Mesenchymal stem cell (in vitro differentiated cells and primary cell): ENCODE measurements at regions not wholly inside any gene's neighbourhood (a gene's known extent, or its start where the extent isn't known, plus 50 kb on each side); places are given as distances from the start of the nearest gene placed in this dataset.

Experiments used
- DNase-seq: peaks from one replicate; pipeline ENCODE4 v3.0.0-alpha.2; 2013
- H2AFZ ChIP-seq: one replicate; pipeline ENCODE4 v1.6.1; 2013; ENCODE audit warnings: low read depth, mild to moderate bottlenecking, control low read depth, inconsistent platforms, low read length, moderate library complexity
- H2AK5ac ChIP-seq: 2 replicates; pipeline ENCODE4 v1.6.1; 2013; ENCODE audit warnings: low read length, moderate library complexity, mild to moderate bottlenecking, inconsistent platforms; ENCODE audit not compliant: severe bottlenecking
- H2BK120ac ChIP-seq: one replicate; pipeline ENCODE4 v1.6.1; 2013; ENCODE audit warnings: low read depth, mild to moderate bottlenecking, inconsistent platforms, low read length, moderate library complexity
- H2BK12ac ChIP-seq, 2 experiments: one replicate each; pipeline ENCODE4 v1.6.1; 2013; ENCODE audit warnings: inconsistent platforms in 2 of 2, low read length in 2 of 2, mild to moderate bottlenecking in 2 of 2, moderate library complexity in 2 of 2, control low read depth in 1 of 2
- H2BK15ac ChIP-seq: one replicate; pipeline ENCODE4 v1.6.1; 2013; ENCODE audit warnings: mild to moderate bottlenecking, low read depth, inconsistent platforms; ENCODE audit not compliant: poor library complexity, severe bottlenecking
- H2BK5ac ChIP-seq: 2 replicates; pipeline ENCODE4 v1.6.1; 2013; ENCODE audit warnings: low read depth, mild to moderate bottlenecking, low read length, control low read depth, inconsistent platforms; ENCODE audit not compliant: poor library complexity, severe bottlenecking
- H3K14ac ChIP-seq, 2 experiments: one replicate each; pipeline ENCODE4 v1.6.1; 2013; ENCODE audit warnings: inconsistent platforms in 2 of 2, low read length in 2 of 2, control low read depth in 1 of 2, mild to moderate bottlenecking in 1 of 2, moderate library complexity in 1 of 2
- H3K18ac ChIP-seq, 2 experiments: one replicate each; pipeline ENCODE4 v1.6.1; 2013; ENCODE audit warnings: inconsistent platforms in 2 of 2, low read length in 2 of 2, control low read depth in 1 of 2, low read depth in 1 of 2, mild to moderate bottlenecking in 1 of 2
- H3K23ac ChIP-seq, 2 experiments: one replicate each; pipeline ENCODE4 v1.6.1; 2013; ENCODE audit warnings: inconsistent platforms in 2 of 2, low read length in 2 of 2, mild to moderate bottlenecking in 2 of 2, moderate library complexity in 2 of 2, control low read depth in 1 of 2
- H3K27ac ChIP-seq: 2 replicates; pipeline ENCODE4 v1.5.1; 2013; ENCODE audit warnings: mild to moderate bottlenecking, moderate library complexity, low read length, control low read depth, inconsistent platforms; ENCODE audit not compliant: poor library complexity, severe bottlenecking
- H3K27me3 ChIP-seq, 2 experiments: 2 replicates each; pipeline versions ENCODE4 v1.6.1 to v1.7.0; 2013; ENCODE audit warnings: low read length in 2 of 2, mild to moderate bottlenecking in 2 of 2, moderate library complexity in 2 of 2, control low read depth in 1 of 2, inconsistent platforms in 1 of 2; ENCODE audit not compliant: control insufficient read depth in 1 of 2, insufficient read depth in 1 of 2
- H3K36me3 ChIP-seq, 2 experiments: 2 replicates each; pipeline versions ENCODE4 v1.6.1 to v1.7.0; 2013; ENCODE audit warnings: low read length in 2 of 2, control low read depth in 1 of 2, inconsistent platforms in 1 of 2, low read depth in 1 of 2, mild to moderate bottlenecking in 1 of 2; ENCODE audit not compliant: insufficient read depth in 2 of 2, control insufficient read depth in 1 of 2
- H3K4ac ChIP-seq, 2 experiments: one replicate each; pipeline ENCODE4 v1.6.1; 2013; ENCODE audit warnings: inconsistent platforms in 2 of 2, low read length in 2 of 2, mild to moderate bottlenecking in 2 of 2, moderate library complexity in 2 of 2, control low read depth in 1 of 2, low read depth in 1 of 2
- H3K4me1 ChIP-seq: 2 replicates; pipeline ENCODE4 v1.6.1; 2013; ENCODE audit warnings: low read depth, low read length, control low read depth; ENCODE audit not compliant: control insufficient read depth, insufficient read depth
- H3K4me2 ChIP-seq: 2 replicates; pipeline ENCODE4 v1.6.1; 2013; ENCODE audit warnings: low read length, mild to moderate bottlenecking, inconsistent platforms; ENCODE audit not compliant: poor library complexity, severe bottlenecking
- H3K4me3 ChIP-seq, 2 experiments: 2 replicates each; pipeline versions ENCODE4 v1.5.1 to v1.7.0; 2013; ENCODE audit warnings: low read length in 2 of 2, mild to moderate bottlenecking in 2 of 2, control low read depth in 1 of 2, low read depth in 1 of 2; ENCODE audit not compliant: insufficient read depth in 1 of 2
- H3K79me1 ChIP-seq: replicated peaks from 2 replicates; pipeline ENCODE4 v1.6.1; 2013; ENCODE audit warnings: mild to moderate bottlenecking, control low read depth, low read length, inconsistent platforms; ENCODE audit not compliant: poor library complexity, severe bottlenecking
- H3K9ac ChIP-seq: 2 replicates; pipeline ENCODE4 v1.7.0; 2013; ENCODE audit warnings: mild to moderate bottlenecking, low read length, moderate library complexity
- H3K9me3 ChIP-seq: 2 replicates; pipeline ENCODE4 v1.7.0; 2013; ENCODE audit warnings: mild to moderate bottlenecking, low read length; ENCODE audit not compliant: control insufficient read depth
- H4K8ac ChIP-seq: one replicate; pipeline ENCODE4 v1.6.1; 2013; ENCODE audit warnings: inconsistent platforms, mild to moderate bottlenecking, low read length, moderate library complexity
- H4K91ac ChIP-seq: one replicate; pipeline ENCODE4 v1.6.1; 2013; ENCODE audit warnings: mild to moderate bottlenecking, low read length, inconsistent platforms
- WGBS: methylation state at CpG from one replicate; pipeline ENCODE4 v1.1.7; 2013; ENCODE audit warnings: mixed read lengths; 5-methylcytosine and 5-hydroxymethylcytosine counted together

DNA sequence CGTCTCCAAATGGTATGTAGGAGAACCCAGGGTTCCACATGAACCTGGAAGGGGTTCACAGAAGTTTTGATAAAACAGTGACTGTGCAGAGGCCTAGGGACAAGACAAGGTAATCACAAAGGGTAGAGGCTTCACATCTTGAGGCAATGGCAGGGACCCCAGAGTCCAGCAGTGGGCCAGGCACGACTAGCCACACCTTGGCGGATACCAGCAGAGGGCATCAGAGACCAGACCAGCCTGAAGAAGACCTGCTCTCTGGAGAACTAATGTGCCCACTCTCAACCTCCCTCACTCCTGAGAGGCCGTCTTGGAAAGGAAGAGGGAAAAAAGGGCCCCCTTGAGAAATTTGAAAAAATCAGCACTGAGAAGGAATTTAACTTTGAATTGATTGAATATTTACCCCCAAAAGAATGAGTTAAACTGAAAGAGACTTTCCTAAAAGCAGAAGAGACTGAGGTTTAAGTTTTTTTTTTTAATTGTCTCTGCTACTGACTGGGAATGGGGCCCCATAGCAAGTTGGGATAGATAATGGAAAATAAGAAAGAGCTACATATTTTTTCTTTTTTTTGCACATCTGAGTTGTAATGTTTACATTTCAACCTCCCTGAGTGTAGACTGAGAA is 243.8 kb upstream of the JADE1 start:
- Histone ChIP-seq H3K18ac (peak overlapping the region; percentile 65 to 72), H3K4me3 (no peak overlapping the region), H3K27me3 (no peaks in the 10 kb centered on the region), H3K23ac (no peak overlapping the region), H3K4ac (peak overlapping the region; percentile 86), H3K9ac (no peak overlapping the region), H2AK5ac (peak overlapping the region; percentile 94), H2BK15ac (no peak overlapping the region), H3K14ac (peak overlapping the region in 1 of 2 experiments; percentile 62), H4K8ac (peak overlapping the region; percentile 51), H2BK12ac (peak overlapping the region; percentile 81 to 92), H4K91ac (peak overlapping the region; percentile 56), H3K9me3 (no peaks in the 10 kb centered on the region), H2AFZ (no peak overlapping the region), H2BK5ac (no peak overlapping the region), H3K36me3 (no peaks in the 10 kb centered on the region), H3K27ac (no peak overlapping the region), H3K4me1 (peaks cover 9% of the 10 kb centered on the region), H2BK120ac (peak overlapping the region; percentile 52), H3K4me2 (no peak overlapping the region), H3K79me1 (peaks cover 3% of the 10 kb centered on the region)
- WGBS: 73% methylated on average over 3 of the region's 4 CpGs
- peak; percentile 47 for DNase-seq

- Histone ChIP-seq H3K9me3 (no peaks in the 10 kb centered on the region), H2BK12ac (peak overlapping the region in 1 of 2 experiments; percentile 89), H3K23ac (no peak overlapping the region), H2BK120ac (no peak overlapping the region), H4K91ac (peak overlapping the region; percentile 18), H3K36me3 (no peaks in the 10 kb centered on the region), H3K4ac (peak overlapping the region in 1 of 2 experiments; percentile 52), H2BK15ac (no peak overlapping the region), H3K79me1 (peaks cover 3% of the 10 kb centered on the region), H3K9ac (no peak overlapping the region), H3K4me2 (no peak overlapping the region), H3K27me3 (no peaks in the 10 kb centered on the region), H3K27ac (no peak overlapping the region), H2BK5ac (peak overlapping the region; percentile 15), H2AFZ (no peak overlapping the region), H3K4me3 (no peak overlapping the region), H3K4me1 (peaks cover 8% of the 10 kb centered on the region), H4K8ac (no peak overlapping the region), H3K18ac (no peak overlapping the region), H2AK5ac (peak overlapping the region; percentile 43), H3K14ac (no peak overlapping the region)
- DNase-seq: no peak
- WGBS: 88% methylated on average over 2 of the region's 2 CpGs
Measured at GRCh38 chr4:128565054-128565453, 244.4 kb upstream of the JADE1 start.

GRCh38 chr4:128564081-128564630 is 245.3 kb upstream of the JADE1 start:
- no peaks in the 10 kb centered on the region for H3K9me3 ChIP-seq
- no peaks in the 10 kb centered on the region for H3K36me3 ChIP-seq
- no peak overlapping the region for H3K14ac ChIP-seq
- no peak overlapping the region for H2BK120ac ChIP-seq
- H3K23ac ChIP-seq: no peak overlapping the region
- 75% methylated on average over 1 of the region's 2 CpGs for WGBS
- H3K27ac ChIP-seq: no peak overlapping the region
- H3K4me1 ChIP-seq: peaks cover 5% of the 10 kb centered on the region
- H3K4me2 ChIP-seq: no peak overlapping the region
- H3K9ac ChIP-seq: no peak overlapping the region
- no peak for DNase-seq
- H2AFZ ChIP-seq: no peak overlapping the region
- peak overlapping the region; percentile 30 to 55 for H3K18ac ChIP-seq
- no peak overlapping the region for H4K91ac ChIP-seq
- no peaks in the 10 kb centered on the region for H3K27me3 ChIP-seq
- no peak overlapping the region for H2BK15ac ChIP-seq
- peak overlapping the region; percentile 38 for H2AK5ac ChIP-seq
- peak overlapping the region in 1 of 2 experiments; percentile 67 for H2BK12ac ChIP-seq
- H3K4ac ChIP-seq: no peak overlapping the region
- peaks cover 2% of the 10 kb centered on the region for H3K79me1 ChIP-seq
- H4K8ac ChIP-seq: no peak overlapping the region
- H3K4me3 ChIP-seq: no peak overlapping the region
- no peak overlapping the region for H2BK5ac ChIP-seq

GRCh38 chr4:128560754-128561495 is 248.6 kb upstream of the JADE1 start:
- Histone ChIP-seq H3K23ac (no peak overlapping the region), H2AK5ac (no peak overlapping the region), H2BK120ac (peak overlapping the region; percentile 39), H2BK12ac (peak overlapping the region in 1 of 2 experiments; percentile 70), H2BK5ac (no peak overlapping the region), H3K79me1 (peaks cover 2% of the 10 kb centered on the region), H3K4me3 (no peak overlapping the region), H4K91ac (no peak overlapping the region), H3K4me2 (no peak overlapping the region), H3K9me3 (no peaks in the 10 kb centered on the region), H2AFZ (no peak overlapping the region), H3K18ac (peak overlapping the region; percentile 45 to 56), H3K36me3 (no peaks in the 10 kb centered on the region), H3K27ac (no peak overlapping the region), H3K27me3 (no peaks in the 10 kb centered on the region), H3K4ac (peak overlapping the region in 1 of 2 experiments; percentile 82), H2BK15ac (no peak overlapping the region), H4K8ac (peak overlapping the region; percentile 45), H3K4me1 (peaks cover 2% of the 10 kb centered on the region), H3K14ac (no peak overlapping the region), H3K9ac (no peak overlapping the region)
- 0% methylated on average over 3 of the region's 6 CpGs for WGBS
- peak; percentile 71 for DNase-seq
